IPS-15b (cell line): ENCODE measurements at regions not wholly inside any gene's neighbourhood (a gene's known extent, or its start where the extent isn't known, plus 50 kb on each side); places are given as distances from the start of the nearest gene placed in this dataset.

ENCODE experiments used
- H3K27me3 ChIP-seq: one replicate; pipeline ENCODE4 v1.6.1; 2013; ENCODE audit warnings: low read length; ENCODE audit not compliant: control insufficient read depth, insufficient read depth
- H3K36me3 ChIP-seq: one replicate; pipeline ENCODE4 v1.6.1; 2013; ENCODE audit warnings: low read length; ENCODE audit not compliant: control insufficient read depth, insufficient read depth
- H3K4me1 ChIP-seq: one replicate; pipeline ENCODE4 v1.6.1; 2013; ENCODE audit warnings: mild to moderate bottlenecking, low read length; ENCODE audit not compliant: control insufficient read depth, insufficient read depth
- H3K4me3 ChIP-seq: one replicate; pipeline ENCODE4 v1.5.1; 2013; ENCODE audit warnings: low read depth, low read length
- H3K9ac ChIP-seq: one replicate; pipeline ENCODE4 v1.6.1; 2013; ENCODE audit warnings: low read depth, mild to moderate bottlenecking, low read length
- H3K9me3 ChIP-seq: one replicate; pipeline ENCODE4 v1.6.1; 2013; ENCODE audit warnings: mild to moderate bottlenecking, low read length; ENCODE audit not compliant: control insufficient read depth, insufficient read depth

DNA sequence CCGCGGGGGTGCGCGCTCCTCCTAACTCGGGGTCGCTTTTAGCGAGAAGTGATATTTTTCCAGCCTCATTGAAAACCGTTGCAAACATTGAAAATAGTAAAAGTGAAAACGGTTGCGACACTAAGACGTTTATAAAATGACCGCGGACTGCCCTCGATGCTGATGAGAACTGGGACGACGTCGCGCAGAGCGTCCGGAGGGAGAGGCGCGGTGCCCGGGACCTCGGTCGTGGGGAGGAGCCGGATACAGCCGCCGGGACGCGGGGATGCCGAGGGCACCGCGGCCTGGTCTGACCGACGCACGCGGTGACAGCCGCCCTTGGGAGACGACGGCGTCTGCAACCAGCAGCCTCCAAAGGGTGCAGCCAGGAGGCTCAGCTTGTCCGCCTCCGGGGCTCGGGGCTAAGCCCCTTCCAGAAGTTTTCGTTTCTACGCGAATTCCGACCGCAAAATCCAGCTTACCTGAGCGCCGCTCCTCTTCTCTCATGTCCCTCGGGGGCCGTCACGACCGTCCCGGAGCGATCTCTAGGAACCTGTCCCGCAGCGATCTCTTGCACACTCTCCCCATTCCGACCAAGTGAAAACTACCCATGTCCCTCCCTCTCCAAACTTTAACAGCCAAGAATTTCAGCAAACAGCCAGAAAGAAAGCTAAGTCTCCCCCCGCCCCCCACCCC is 144.4 kb upstream of the ETS2 start:
- Histone ChIP-seq H3K9ac (no peak overlapping the region), H3K36me3 (no peaks in the 10 kb centered on the region), H3K27me3 (peaks cover 40% of the 10 kb centered on the region), H3K4me3 (peak overlapping the region; percentile 55), H3K9me3 (no peaks in the 10 kb centered on the region), H3K4me1 (peaks cover 7% of the 10 kb centered on the region)

GRCh38 chr21:38661889-38662568 is 143.7 kb upstream of the ETS2 start:
- H3K4me3 ChIP-seq = peak overlapping the region; percentile 55
- H3K9ac ChIP-seq = no peak overlapping the region
- peaks cover 7% of the 10 kb centered on the region for H3K4me1 ChIP-seq
- no peaks in the 10 kb centered on the region for H3K9me3 ChIP-seq
- H3K36me3 ChIP-seq = no peaks in the 10 kb centered on the region
- peaks cover 40% of the 10 kb centered on the region for H3K27me3 ChIP-seq

GRCh38 chr21:38663282-38663681 is 142.4 kb upstream of the ETS2 start:
- Histone ChIP-seq H3K36me3 (no peaks in the 10 kb centered on the region), H3K4me3 (no peak overlapping the region), H3K4me1 (peaks cover 7% of the 10 kb centered on the region), H3K27me3 (peaks cover 32% of the 10 kb centered on the region), H3K9me3 (no peaks in the 10 kb centered on the region), H3K9ac (no peak overlapping the region)

GRCh38 chr21:38664315-38664714 is 141.4 kb upstream of the ETS2 start:
- Histone ChIP-seq H3K4me3 (no peak overlapping the region), H3K9ac (no peak overlapping the region), H3K27me3 (peaks cover 22% of the 10 kb centered on the region), H3K9me3 (no peaks in the 10 kb centered on the region), H3K4me1 (peaks cover 7% of the 10 kb centered on the region), H3K36me3 (no peaks in the 10 kb centered on the region)

DNA sequence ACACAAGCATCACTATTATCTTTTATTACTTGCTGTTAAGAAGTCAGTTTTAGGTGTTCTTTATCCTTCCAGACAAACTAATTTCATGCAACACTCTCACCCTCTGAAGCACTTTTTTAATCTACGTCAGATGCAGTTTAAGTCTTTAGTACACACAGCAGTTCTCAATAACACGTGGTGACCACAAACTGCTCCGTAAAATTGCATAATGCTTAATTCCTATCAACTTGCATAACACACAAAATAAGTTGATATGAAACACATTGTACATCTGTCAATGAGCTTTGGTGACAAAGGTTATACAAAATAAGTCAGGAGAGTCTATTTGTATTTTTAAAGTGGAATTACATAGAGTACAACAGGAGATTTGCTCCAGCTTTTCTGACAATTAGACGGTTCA is 140.9 kb upstream of the ETS2 start:
- Histone ChIP-seq H3K9me3 (no peaks in the 10 kb centered on the region), H3K36me3 (no peaks in the 10 kb centered on the region), H3K27me3 (peaks cover 17% of the 10 kb centered on the region), H3K4me3 (no peak overlapping the region), H3K4me1 (peaks cover 7% of the 10 kb centered on the region), H3K9ac (no peak overlapping the region)

- H3K9ac ChIP-seq = no peak overlapping the region
- peaks cover 7% of the 10 kb centered on the region for H3K4me1 ChIP-seq
- no peaks in the 10 kb centered on the region for H3K9me3 ChIP-seq
- H3K27me3 ChIP-seq = peaks cover under 1% of the 10 kb centered on the region
- no peak overlapping the region for H3K4me3 ChIP-seq
- H3K36me3 ChIP-seq = no peaks in the 10 kb centered on the region
Observed at GRCh38 chr21:38667291-38667870, 138.3 kb upstream of the ETS2 start.

DNA sequence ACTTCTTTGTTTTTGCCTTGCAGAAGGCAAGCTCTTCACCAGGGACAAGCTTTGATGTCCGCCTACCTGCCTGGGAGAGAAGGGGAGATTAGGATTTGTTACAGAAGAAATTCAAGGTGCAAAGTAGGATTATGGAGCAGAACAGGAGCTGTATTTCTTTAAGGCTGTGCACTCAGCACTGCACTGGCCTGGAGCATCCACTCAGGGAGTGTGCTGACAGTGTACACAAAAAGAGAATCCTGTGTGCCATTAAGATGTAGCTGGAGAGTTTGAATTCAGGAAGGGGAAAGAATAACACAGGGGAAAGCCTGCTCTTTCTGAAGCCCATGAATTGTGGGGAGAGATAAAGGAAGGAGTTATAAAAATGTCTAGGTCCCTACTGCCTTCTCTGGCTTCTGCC is 137.7 kb upstream of the ETS2 start:
- Histone ChIP-seq H3K4me1 (peaks cover 7% of the 10 kb centered on the region), H3K9ac (no peak overlapping the region), H3K9me3 (no peaks in the 10 kb centered on the region), H3K4me3 (no peak overlapping the region), H3K36me3 (no peaks in the 10 kb centered on the region), H3K27me3 (no peaks in the 10 kb centered on the region)

DNA sequence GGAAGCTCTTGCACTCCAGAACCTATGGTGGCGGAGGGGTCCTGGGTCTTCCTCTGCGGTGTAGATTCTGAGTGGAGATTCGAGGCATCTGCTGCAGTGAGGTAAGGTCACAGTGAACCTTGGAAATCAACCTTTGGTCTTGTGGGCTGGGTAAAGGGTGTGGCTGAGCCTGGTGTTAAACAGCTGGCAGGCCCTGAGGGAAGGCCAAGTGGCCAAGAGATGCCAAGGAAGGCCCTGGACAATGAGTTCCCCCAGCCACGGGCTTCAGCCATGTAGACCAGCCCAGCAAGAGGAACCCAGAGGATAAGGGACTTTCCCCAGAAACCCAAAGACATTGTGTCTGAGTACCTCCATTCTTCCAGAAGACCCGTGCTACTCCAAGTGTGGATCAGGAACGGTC is 137.2 kb upstream of the ETS2 start:
- no peak overlapping the region for H3K4me3 ChIP-seq
- H3K36me3 ChIP-seq = no peaks in the 10 kb centered on the region
- H3K9me3 ChIP-seq = no peaks in the 10 kb centered on the region
- no peaks in the 10 kb centered on the region for H3K27me3 ChIP-seq
- H3K4me1 ChIP-seq = peaks cover 7% of the 10 kb centered on the region
- H3K9ac ChIP-seq = no peak overlapping the region

GRCh38 chr21:38669186-38669585 is 136.5 kb upstream of the ETS2 start:
- no peaks in the 10 kb centered on the region for H3K36me3 ChIP-seq
- H3K4me1 ChIP-seq = peaks cover 4% of the 10 kb centered on the region
- H3K9me3 ChIP-seq = no peaks in the 10 kb centered on the region
- no peak overlapping the region for H3K9ac ChIP-seq
- no peaks in the 10 kb centered on the region for H3K27me3 ChIP-seq
- no peak overlapping the region for H3K4me3 ChIP-seq

GRCh38 chr21:38670861-38671260 is 134.9 kb upstream of the ETS2 start:
- Histone ChIP-seq H3K9me3 (no peaks in the 10 kb centered on the region), H3K4me3 (no peak overlapping the region), H3K9ac (no peak overlapping the region), H3K27me3 (no peaks in the 10 kb centered on the region), H3K36me3 (no peaks in the 10 kb centered on the region), H3K4me1 (no peaks in the 10 kb centered on the region)

- no peaks in the 10 kb centered on the region for H3K9me3 ChIP-seq
- no peak overlapping the region for H3K4me3 ChIP-seq
- H3K27me3 ChIP-seq = no peaks in the 10 kb centered on the region
- H3K4me1 ChIP-seq = no peaks in the 10 kb centered on the region
- H3K36me3 ChIP-seq = no peaks in the 10 kb centered on the region
- H3K9ac ChIP-seq = no peak overlapping the region
Observed at GRCh38 chr21:38671773-38672172, 134.0 kb upstream of the ETS2 start.
